GM19463 (cell line): ENCODE measurements at regions not wholly inside any gene's neighbourhood (a gene's known extent, or its start where the extent isn't known, plus 50 kb on each side); places are given as distances from the start of the nearest gene placed in this dataset.
A peak's percentile ranks its signal among the peaks of the same experiment; 100 is the strongest.
"Not testable (repeated sequence)": the region's sequence is repeated elsewhere in the genome, so short reads cannot be mapped to it uniquely, and the experiment has no call there.

ENCODE experiments used
- ATAC-seq: cut with Tn5 transposase; IDR thresholded peaks from one replicate; pipeline ENCODE4 v1.9.1; 2021; ENCODE audit warnings: mild to moderate bottlenecking, moderate library complexity; ENCODE audit not compliant: unreplicated experiment

- no peak for ATAC-seq
Observed at GRCh38 chrX:13478740-13479451, 90.5 kb upstream of the EGFL6 start.

- no peak for ATAC-seq
Observed at GRCh38 chrX:13476384-13476783, 93.0 kb upstream of the EGFL6 start.

- peak; percentile 32 for ATAC-seq
Observed at GRCh38 chrX:13474164-13474516, 95.3 kb upstream of the EGFL6 start.

GRCh38 chrX:13473442-13474163 is 95.8 kb upstream of the EGFL6 start:
- peak; percentile 78 for ATAC-seq

- ATAC-seq = no peak
Observed at GRCh38 chrX:13472975-13473374, 96.4 kb upstream of the EGFL6 start.

- no peak for ATAC-seq
Observed at GRCh38 chrX:13471269-13471668, 98.1 kb upstream of the EGFL6 start.

GRCh38 chrX:13470685-13470977 is 98.8 kb upstream of the EGFL6 start:
- ATAC-seq = no peak

GRCh38 chrX:13469963-13470684 is 99.3 kb upstream of the EGFL6 start:
- ATAC-seq = no peak

GRCh38 chrX:13468096-13468495 is 101.3 kb upstream of the EGFL6 start:
- ATAC-seq = no peak

- ATAC-seq = no peak
Observed at GRCh38 chrX:13467243-13467642, 102.2 kb upstream of the EGFL6 start.

- no peak for ATAC-seq
Observed at GRCh38 chrX:13464599-13465275, 104.7 kb upstream of the EGFL6 start.

GRCh38 chrX:13463608-13464007 is 105.8 kb upstream of the EGFL6 start:
- ATAC-seq = no peak

GRCh38 chrX:13452283-13452682 is 117.1 kb upstream of the EGFL6 start:
- ATAC-seq = no peak

- no peak for ATAC-seq
Observed at GRCh38 chrX:13449441-13449840, 120.0 kb upstream of the EGFL6 start.

- no peak for ATAC-seq
Observed at GRCh38 chrX:13448941-13449340, 120.5 kb upstream of the EGFL6 start.

- not testable (repeated sequence) for ATAC-seq
Observed at GRCh38 chrX:13441608-13442007, 121.8 kb upstream of the ATXN3L start.

- no peak for ATAC-seq
Observed at GRCh38 chrX:13440176-13440575, 120.3 kb upstream of the ATXN3L start.

- no peak for ATAC-seq
Observed at GRCh38 chrX:13433298-13433605, 113.4 kb upstream of the ATXN3L start.

- no peak for ATAC-seq
Observed at GRCh38 chrX:13432414-13433297, 112.8 kb upstream of the ATXN3L start.

- ATAC-seq = no peak
Observed at GRCh38 chrX:13430136-13430827, 110.4 kb upstream of the ATXN3L start.
